CD14-positive monocyte (primary cell): ENCODE measurements at regions not wholly inside any gene's neighbourhood (a gene's known extent, or its start where the extent isn't known, plus 50 kb on each side); places are given as distances from the start of the nearest gene placed in this dataset.
"Not testable (repeated sequence)": the region's sequence is repeated elsewhere in the genome, so short reads cannot be mapped to it uniquely, and the experiment has no call there.

Experiments used
- DNase-seq, 3 donors: peaks; one replicate each; pipeline ENCODE4 v3.0.0-alpha.2; 2011 to 2022
- H2AFZ ChIP-seq: 2 replicates; pipeline ENCODE4 v1.6.0; 2012; ENCODE audit warnings: mild to moderate bottlenecking, low read depth, low read length, inconsistent platforms; ENCODE audit not compliant: insufficient read depth, poor library complexity, severe bottlenecking
- H3K27ac ChIP-seq, 2 donors: 1 replicate in 1 of 2; 2 replicates in 1 of 2; pipeline ENCODE4 v1.5.1; 2012 to 2013; ENCODE audit warnings: low read length in 2 of 2, control low read depth in 1 of 2, inconsistent platforms in 1 of 2, low read depth in 1 of 2, mild to moderate bottlenecking in 1 of 2
- H3K27me3 ChIP-seq, 2 donors: one replicate each; pipeline versions ENCODE4 v1.6.0 to v1.6.1; 2011 to 2013; ENCODE audit warnings: low read length in 2 of 2; ENCODE audit not compliant: control insufficient read depth in 2 of 2, insufficient read depth in 2 of 2
- H3K36me3 ChIP-seq, 2 donors: replicated peaks in 1 of 2; 1 replicate in 1 of 2; 2 replicates in 1 of 2; pipeline versions ENCODE4 v1.5.1 to v1.6.1; 2012 to 2013; ENCODE audit warnings: low read length in 2 of 2, control low read depth in 1 of 2, inconsistent platforms in 1 of 2, mild to moderate bottlenecking in 1 of 2; ENCODE audit not compliant: insufficient read depth in 2 of 2, control insufficient read depth in 1 of 2
- H3K4me1 ChIP-seq, 2 donors: 1 replicate in 1 of 2; 2 replicates in 1 of 2; pipeline versions ENCODE4 v1.5.1 to v1.6.1; 2012 to 2013; ENCODE audit warnings: low read length in 2 of 2, control low read depth in 1 of 2, inconsistent platforms in 1 of 2, mild to moderate bottlenecking in 1 of 2, moderate library complexity in 1 of 2; ENCODE audit not compliant: insufficient read depth in 2 of 2, control insufficient read depth in 1 of 2
- H3K4me2 ChIP-seq: replicated peaks from 2 replicates; pipeline ENCODE3; 2012; ENCODE audit warnings: low read length, moderate library complexity, mild to moderate bottlenecking; ENCODE audit not compliant: poor library complexity, severe bottlenecking; ENCODE audit errors: extremely low read depth
- H3K4me3 ChIP-seq, 3 experiments: fragments of 200-600 bp in 1 of 3; sonication (generic) in 1 of 3; replicated peaks in 1 of 3; 1 replicate in 2 of 3; 2 replicates in 1 of 3; pipeline ENCODE4 v1.5.1; 2011 to 2013; ENCODE audit warnings: low read length in 3 of 3, mild to moderate bottlenecking in 3 of 3, control low read depth in 2 of 3, low read depth in 2 of 3, inconsistent platforms in 1 of 3, moderate library complexity in 1 of 3
- H3K79me2 ChIP-seq: 2 replicates; pipeline ENCODE4 v1.6.0; 2012; ENCODE audit warnings: mild to moderate bottlenecking, control low read depth, inconsistent platforms, low read length, moderate library complexity; ENCODE audit not compliant: insufficient read depth
- H3K9ac ChIP-seq: 2 replicates; pipeline ENCODE4 v1.6.0; 2017; ENCODE audit warnings: low read length, mild to moderate bottlenecking; ENCODE audit not compliant: insufficient read depth, poor library complexity, severe bottlenecking
- H3K9me3 ChIP-seq, 2 donors: replicated peaks in 1 of 2; 1 replicate in 1 of 2; 2 replicates in 1 of 2; pipeline versions ENCODE4 v1.5.1 to v1.6.1; 2012 to 2013; ENCODE audit warnings: low read length in 2 of 2, control low read depth in 1 of 2; ENCODE audit not compliant: control insufficient read depth in 1 of 2, insufficient read depth in 1 of 2
- H4K20me1 ChIP-seq: 2 replicates; pipeline ENCODE4 v1.6.0; 2012; ENCODE audit warnings: mild to moderate bottlenecking, low read length, control low read depth, moderate library complexity; ENCODE audit not compliant: insufficient read depth
- H3K27ac Mint-ChIP-seq, 7 donors: one replicate each; pipeline ENCODE4 v1.8.0; 2020; ENCODE audit warnings: mild to moderate bottlenecking in 7 of 7, mixed read lengths in 7 of 7, moderate library complexity in 6 of 7, inconsistent platforms in 2 of 7
- H3K27me3 Mint-ChIP-seq, 3 donors: one replicate each; pipeline ENCODE4 v1.8.0; 2021 to 2022; ENCODE audit warnings: low read depth in 3 of 3, mild to moderate bottlenecking in 3 of 3, mixed read lengths in 3 of 3, moderate library complexity in 3 of 3, inconsistent platforms in 1 of 3
- H3K36me3 Mint-ChIP-seq, 2 donors: one replicate each; pipeline ENCODE4 v1.8.0; 2020; ENCODE audit warnings: mixed read lengths in 2 of 2, inconsistent platforms in 1 of 2, mild to moderate bottlenecking in 1 of 2
- H3K4me1 Mint-ChIP-seq: one replicate; pipeline ENCODE4 v1.8.0; 2020; ENCODE audit warnings: mild to moderate bottlenecking, mixed read lengths
- H3K4me3 Mint-ChIP-seq, 2 donors: one replicate each; pipeline ENCODE4 v1.8.0; 2020; ENCODE audit warnings: mild to moderate bottlenecking in 2 of 2, mixed read lengths in 2 of 2, moderate library complexity in 1 of 2
- H3K9me3 Mint-ChIP-seq, 7 donors: one replicate each; pipeline ENCODE4 v1.8.0; 2020 to 2022; ENCODE audit warnings: mixed read lengths in 7 of 7, mild to moderate bottlenecking in 6 of 7, moderate library complexity in 6 of 7, inconsistent platforms in 2 of 7
- CTCF ChIP-seq: fragments of 200-600 bp; IDR thresholded peaks from one replicate; pipeline ENCODE4 v1.8.0; 2022; ENCODE audit warnings: antibody characterized with exemption, mild to moderate bottlenecking
- WGBS: methylation state at CpG from one replicate; pipeline ENCODE4 v1.1.5; 2013; ENCODE audit warnings: missing lambda C conversion rate; ENCODE audit not compliant: insufficient coverage; 5-methylcytosine and 5-hydroxymethylcytosine counted together
- intact Hi-C, 2 donors: fragments of 100-400 bp; cut with micrococcal nuclease; formaldehyde crosslinking; loops; one replicate each; pipeline versions ENCODE4 v1.15.0 to v1.15.1; 2023

GRCh38 chr5:21391506-21391905, 1403.5 kb upstream of the CDH18 start:
- no CpG with 5 or more reads among the region's 1 CpG for WGBS
- Mint-ChIP-seq H3K27me3 (no peaks in the 10 kb centered on the region), H3K9me3 (peaks cover 0 to 6% (median 2%) of the 10 kb centered on the region in 7 donors), H3K36me3 (no peaks in the 10 kb centered on the region), H3K4me1 (no peaks in the 10 kb centered on the region), H3K4me3 (no peak overlapping the region), H3K27ac (no peak overlapping the region)
- no peaks in the 10 kb centered on the region for H3K27me3 ChIP-seq
- no peak for TF ChIP-seq CTCF
- H3K4me2 ChIP-seq = no peak overlapping the region
- no peak for DNase-seq
- H3K36me3 ChIP-seq = no peaks in the 10 kb centered on the region
- no peaks in the 10 kb centered on the region for H4K20me1 ChIP-seq
- no peak overlapping the region for H3K27ac ChIP-seq
- H3K79me2 ChIP-seq = no peaks in the 10 kb centered on the region
- H3K4me1 ChIP-seq = no peaks in the 10 kb centered on the region
- H3K9ac ChIP-seq = no peak overlapping the region
- H3K9me3 ChIP-seq = no peaks in the 10 kb centered on the region
- no peak overlapping the region for H3K4me3 ChIP-seq
- H2AFZ ChIP-seq = no peak overlapping the region
- intact Hi-C loops = no loop called here

- DNase-seq, H3K27ac ChIP-seq: not testable (repeated sequence)
Observed at GRCh38 chr5:21360754-21361153, 1372.8 kb upstream of the CDH18 start.

GRCh38 chr5:21341948-21342261, 1353.9 kb upstream of the CDH18 start:
- H3K27me3 Mint-ChIP-seq, H3K36me3 ChIP-seq, H3K36me3 Mint-ChIP-seq, H3K4me3 ChIP-seq, H3K27ac ChIP-seq, H3K4me1 ChIP-seq, DNase-seq, H4K20me1 ChIP-seq, H3K79me2 ChIP-seq, H3K4me1 Mint-ChIP-seq, H3K27me3 ChIP-seq, H3K4me2 ChIP-seq, H3K27ac Mint-ChIP-seq, H3K9me3 Mint-ChIP-seq, H3K9me3 ChIP-seq, H2AFZ ChIP-seq, H3K9ac ChIP-seq, intact Hi-C loops: not testable (repeated sequence)
- whole genome bisulfite sequencing = no CpG with 5 or more reads among the region's 3 CpGs
- H3K4me3 Mint-ChIP-seq = peak overlapping the region in 1 of 2 donors; percentile 40

More at GRCh38 chr5:21360754-21361153, 1372.8 kb upstream of the CDH18 start:
- H3K9me3 Mint-ChIP-seq, H4K20me1 ChIP-seq, H3K36me3 Mint-ChIP-seq, H3K36me3 ChIP-seq, intact Hi-C loops, H3K4me1 ChIP-seq, H2AFZ ChIP-seq, H3K4me3 Mint-ChIP-seq, H3K4me3 ChIP-seq, H3K4me1 Mint-ChIP-seq, H3K79me2 ChIP-seq, H3K27me3 Mint-ChIP-seq, H3K9me3 ChIP-seq, H3K27ac Mint-ChIP-seq, H3K27me3 ChIP-seq, H3K4me2 ChIP-seq, H3K9ac ChIP-seq: not testable (repeated sequence)

GRCh38 chr5:21341203-21341947, 1353.4 kb upstream of the CDH18 start:
- H3K79me2 ChIP-seq, intact Hi-C loops, H3K36me3 ChIP-seq, H3K36me3 Mint-ChIP-seq, H4K20me1 ChIP-seq, DNase-seq, H3K4me1 ChIP-seq, H3K4me2 ChIP-seq, H3K27ac ChIP-seq, H3K4me3 Mint-ChIP-seq, H3K27me3 Mint-ChIP-seq, H3K4me3 ChIP-seq, H3K9me3 ChIP-seq, H3K9ac ChIP-seq, H2AFZ ChIP-seq, H3K9me3 Mint-ChIP-seq, H3K27ac Mint-ChIP-seq, H3K4me1 Mint-ChIP-seq, H3K27me3 ChIP-seq: not testable (repeated sequence)
- WGBS = no CpG with 5 or more reads among the region's 68 CpGs
